Mesenchymal stem cell (in vitro differentiated cells and primary cell): ENCODE measurements at regions not wholly inside any gene's neighbourhood (a gene's known extent, or its start where the extent isn't known, plus 50 kb on each side); places are given as distances from the start of the nearest gene placed in this dataset.

Source experiments
- DNase-seq: peaks from one replicate; pipeline ENCODE4 v3.0.0-alpha.2; 2013
- H2AFZ ChIP-seq: one replicate; pipeline ENCODE4 v1.6.1; 2013; ENCODE audit warnings: low read depth, mild to moderate bottlenecking, control low read depth, inconsistent platforms, low read length, moderate library complexity
- H2AK5ac ChIP-seq: 2 replicates; pipeline ENCODE4 v1.6.1; 2013; ENCODE audit warnings: low read length, moderate library complexity, mild to moderate bottlenecking, inconsistent platforms; ENCODE audit not compliant: severe bottlenecking
- H2BK120ac ChIP-seq: one replicate; pipeline ENCODE4 v1.6.1; 2013; ENCODE audit warnings: low read depth, mild to moderate bottlenecking, inconsistent platforms, low read length, moderate library complexity
- H2BK12ac ChIP-seq, 2 experiments: one replicate each; pipeline ENCODE4 v1.6.1; 2013; ENCODE audit warnings: inconsistent platforms in 2 of 2, low read length in 2 of 2, mild to moderate bottlenecking in 2 of 2, moderate library complexity in 2 of 2, control low read depth in 1 of 2
- H2BK15ac ChIP-seq: one replicate; pipeline ENCODE4 v1.6.1; 2013; ENCODE audit warnings: mild to moderate bottlenecking, low read depth, inconsistent platforms; ENCODE audit not compliant: poor library complexity, severe bottlenecking
- H2BK5ac ChIP-seq: 2 replicates; pipeline ENCODE4 v1.6.1; 2013; ENCODE audit warnings: low read depth, mild to moderate bottlenecking, low read length, control low read depth, inconsistent platforms; ENCODE audit not compliant: poor library complexity, severe bottlenecking
- H3K14ac ChIP-seq, 2 experiments: one replicate each; pipeline ENCODE4 v1.6.1; 2013; ENCODE audit warnings: inconsistent platforms in 2 of 2, low read length in 2 of 2, control low read depth in 1 of 2, mild to moderate bottlenecking in 1 of 2, moderate library complexity in 1 of 2
- H3K18ac ChIP-seq, 2 experiments: one replicate each; pipeline ENCODE4 v1.6.1; 2013; ENCODE audit warnings: inconsistent platforms in 2 of 2, low read length in 2 of 2, control low read depth in 1 of 2, low read depth in 1 of 2, mild to moderate bottlenecking in 1 of 2
- H3K23ac ChIP-seq, 2 experiments: one replicate each; pipeline ENCODE4 v1.6.1; 2013; ENCODE audit warnings: inconsistent platforms in 2 of 2, low read length in 2 of 2, mild to moderate bottlenecking in 2 of 2, moderate library complexity in 2 of 2, control low read depth in 1 of 2
- H3K27ac ChIP-seq: 2 replicates; pipeline ENCODE4 v1.5.1; 2013; ENCODE audit warnings: mild to moderate bottlenecking, moderate library complexity, low read length, control low read depth, inconsistent platforms; ENCODE audit not compliant: poor library complexity, severe bottlenecking
- H3K27me3 ChIP-seq, 2 experiments: 2 replicates each; pipeline versions ENCODE4 v1.6.1 to v1.7.0; 2013; ENCODE audit warnings: low read length in 2 of 2, mild to moderate bottlenecking in 2 of 2, moderate library complexity in 2 of 2, control low read depth in 1 of 2, inconsistent platforms in 1 of 2; ENCODE audit not compliant: control insufficient read depth in 1 of 2, insufficient read depth in 1 of 2
- H3K36me3 ChIP-seq, 2 experiments: 2 replicates each; pipeline versions ENCODE4 v1.6.1 to v1.7.0; 2013; ENCODE audit warnings: low read length in 2 of 2, control low read depth in 1 of 2, inconsistent platforms in 1 of 2, low read depth in 1 of 2, mild to moderate bottlenecking in 1 of 2; ENCODE audit not compliant: insufficient read depth in 2 of 2, control insufficient read depth in 1 of 2
- H3K4ac ChIP-seq, 2 experiments: one replicate each; pipeline ENCODE4 v1.6.1; 2013; ENCODE audit warnings: inconsistent platforms in 2 of 2, low read length in 2 of 2, mild to moderate bottlenecking in 2 of 2, moderate library complexity in 2 of 2, control low read depth in 1 of 2, low read depth in 1 of 2
- H3K4me1 ChIP-seq: 2 replicates; pipeline ENCODE4 v1.6.1; 2013; ENCODE audit warnings: low read depth, low read length, control low read depth; ENCODE audit not compliant: control insufficient read depth, insufficient read depth
- H3K4me2 ChIP-seq: 2 replicates; pipeline ENCODE4 v1.6.1; 2013; ENCODE audit warnings: low read length, mild to moderate bottlenecking, inconsistent platforms; ENCODE audit not compliant: poor library complexity, severe bottlenecking
- H3K4me3 ChIP-seq, 2 experiments: 2 replicates each; pipeline versions ENCODE4 v1.5.1 to v1.7.0; 2013; ENCODE audit warnings: low read length in 2 of 2, mild to moderate bottlenecking in 2 of 2, control low read depth in 1 of 2, low read depth in 1 of 2; ENCODE audit not compliant: insufficient read depth in 1 of 2
- H3K79me1 ChIP-seq: replicated peaks from 2 replicates; pipeline ENCODE4 v1.6.1; 2013; ENCODE audit warnings: mild to moderate bottlenecking, control low read depth, low read length, inconsistent platforms; ENCODE audit not compliant: poor library complexity, severe bottlenecking
- H3K9ac ChIP-seq: 2 replicates; pipeline ENCODE4 v1.7.0; 2013; ENCODE audit warnings: mild to moderate bottlenecking, low read length, moderate library complexity
- H3K9me3 ChIP-seq: 2 replicates; pipeline ENCODE4 v1.7.0; 2013; ENCODE audit warnings: mild to moderate bottlenecking, low read length; ENCODE audit not compliant: control insufficient read depth
- H4K8ac ChIP-seq: one replicate; pipeline ENCODE4 v1.6.1; 2013; ENCODE audit warnings: inconsistent platforms, mild to moderate bottlenecking, low read length, moderate library complexity
- H4K91ac ChIP-seq: one replicate; pipeline ENCODE4 v1.6.1; 2013; ENCODE audit warnings: mild to moderate bottlenecking, low read length, inconsistent platforms
- WGBS: methylation state at CpG from one replicate; pipeline ENCODE4 v1.1.7; 2013; ENCODE audit warnings: mixed read lengths; 5-methylcytosine and 5-hydroxymethylcytosine counted together

DNA sequence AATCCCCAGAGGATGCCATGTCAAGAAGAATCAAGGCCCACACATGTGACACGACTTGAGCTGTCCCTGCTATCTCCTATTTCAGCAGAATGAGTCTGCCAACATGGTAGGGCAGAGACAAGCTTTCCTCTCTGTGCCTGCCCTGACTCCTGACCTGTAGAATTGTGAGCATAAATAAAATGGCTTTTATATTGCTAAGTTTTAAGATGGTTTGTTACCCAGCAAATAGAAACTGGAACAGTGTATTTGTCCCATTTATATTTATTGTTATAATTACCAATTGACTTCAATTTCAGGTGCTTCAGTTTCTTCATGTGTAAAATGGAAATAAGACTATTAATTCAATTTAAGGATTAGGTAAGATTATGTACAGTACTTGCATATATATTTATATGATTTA, 90.5 kb downstream of the ASB1 start:
- Histone ChIP-seq H4K91ac (no peak overlapping the region), H3K14ac (no peak overlapping the region), H3K4me3 (no peak overlapping the region), H2BK12ac (no peak overlapping the region), H4K8ac (no peak overlapping the region), H3K4me2 (no peak overlapping the region), H3K4ac (no peak overlapping the region), H3K79me1 (no peaks in the 10 kb centered on the region), H3K23ac (no peak overlapping the region), H3K27ac (no peak overlapping the region), H2AK5ac (no peak overlapping the region), H3K36me3 (no peaks in the 10 kb centered on the region), H3K4me1 (no peaks in the 10 kb centered on the region), H3K18ac (no peak overlapping the region), H3K9ac (no peak overlapping the region), H2AFZ (no peak overlapping the region), H2BK5ac (no peak overlapping the region), H3K9me3 (peaks cover 16% of the 10 kb centered on the region), H2BK120ac (no peak overlapping the region), H3K27me3 (no peaks in the 10 kb centered on the region), H2BK15ac (no peak overlapping the region)
- WGBS = 76% methylated on average over 1 of the region's 1 CpG
- DNase-seq = no peak

DNA sequence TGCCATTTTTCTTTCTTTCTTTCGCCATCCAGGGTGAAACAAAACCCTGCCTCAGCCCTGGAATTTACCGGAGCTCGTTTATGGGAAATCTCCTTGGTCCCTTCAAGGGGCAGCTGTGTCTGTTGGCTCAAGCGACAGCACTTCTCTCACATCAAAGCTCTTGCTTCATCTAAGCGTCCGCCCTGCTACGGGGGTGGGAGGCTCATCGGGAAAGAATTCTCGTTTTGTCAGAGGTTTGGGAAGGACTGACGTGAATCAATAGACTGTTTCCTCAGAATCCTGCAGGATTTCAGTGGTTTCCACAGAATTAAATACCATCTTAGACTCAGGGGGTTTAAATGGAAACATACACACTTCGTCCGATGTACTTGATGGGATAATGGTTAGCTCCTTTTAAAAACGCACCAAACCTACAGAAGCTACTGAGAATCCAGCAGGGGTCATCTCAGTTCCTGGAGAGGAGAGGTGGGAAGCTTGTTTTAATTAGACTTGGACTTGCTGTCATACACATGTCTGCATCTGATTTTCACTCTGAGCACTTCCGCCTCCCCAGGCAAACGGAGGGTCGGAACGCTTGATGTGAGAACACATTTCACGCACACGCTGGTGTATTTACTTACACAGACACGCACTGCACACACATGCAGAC, 91.6 kb downstream of the ASB1 start:
- no peak overlapping the region for H2BK15ac ChIP-seq
- H3K9ac ChIP-seq = peak overlapping the region; percentile 86
- no peak overlapping the region for H3K4me2 ChIP-seq
- H3K27me3 ChIP-seq = no peaks in the 10 kb centered on the region
- peaks cover 16% of the 10 kb centered on the region for H3K9me3 ChIP-seq
- H2BK5ac ChIP-seq = no peak overlapping the region
- H3K4ac ChIP-seq = no peak overlapping the region
- no peak overlapping the region for H2AK5ac ChIP-seq
- H3K23ac ChIP-seq = no peak overlapping the region
- no peaks in the 10 kb centered on the region for H3K4me1 ChIP-seq
- peak overlapping the region in 1 of 2 experiments; percentile 54 for H3K4me3 ChIP-seq
- H3K36me3 ChIP-seq = no peaks in the 10 kb centered on the region
- no peak overlapping the region for H2AFZ ChIP-seq
- WGBS = 94% methylated on average over 20 of the region's 20 CpGs
- H2BK120ac ChIP-seq = no peak overlapping the region
- no peak overlapping the region for H4K8ac ChIP-seq
- no peak overlapping the region for H3K18ac ChIP-seq
- H3K79me1 ChIP-seq = no peaks in the 10 kb centered on the region
- no peak overlapping the region for H4K91ac ChIP-seq
- no peak for DNase-seq
- no peak overlapping the region for H2BK12ac ChIP-seq
- no peak overlapping the region for H3K14ac ChIP-seq
- no peak overlapping the region for H3K27ac ChIP-seq

DNA sequence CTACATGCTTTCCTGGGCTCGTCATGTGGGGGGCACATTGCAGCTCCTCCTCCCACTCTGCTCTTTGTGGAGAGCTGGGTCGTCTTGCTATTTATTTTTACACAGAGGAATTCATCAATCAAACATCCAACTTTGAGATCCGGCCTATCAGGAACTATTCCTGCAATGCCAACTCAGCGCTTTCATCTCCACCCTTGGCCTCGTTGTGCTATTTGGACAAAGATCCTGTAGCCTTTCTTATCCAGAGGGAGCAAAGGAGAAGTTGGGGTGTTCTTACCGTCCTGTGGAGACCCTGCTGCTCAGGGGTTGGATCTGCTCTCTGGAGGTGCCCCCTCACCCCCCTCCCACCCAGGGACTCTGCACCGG, 92.1 kb downstream of the ASB1 start:
- Histone ChIP-seq H3K9me3 (peaks cover 16% of the 10 kb centered on the region), H3K4ac (no peak overlapping the region), H3K79me1 (no peaks in the 10 kb centered on the region), H3K27ac (no peak overlapping the region), H2AFZ (no peak overlapping the region), H3K18ac (no peak overlapping the region), H3K36me3 (no peaks in the 10 kb centered on the region), H3K27me3 (no peaks in the 10 kb centered on the region), H4K8ac (no peak overlapping the region), H2BK15ac (no peak overlapping the region), H2BK5ac (no peak overlapping the region), H3K14ac (no peak overlapping the region), H4K91ac (no peak overlapping the region), H3K23ac (no peak overlapping the region), H2BK120ac (no peak overlapping the region), H3K4me3 (peak overlapping the region in 1 of 2 experiments; percentile 54), H3K9ac (peak overlapping the region; percentile 86), H2BK12ac (no peak overlapping the region), H2AK5ac (no peak overlapping the region), H3K4me2 (no peak overlapping the region), H3K4me1 (no peaks in the 10 kb centered on the region)
- WGBS = 83% methylated on average over 6 of the region's 7 CpGs
- DNase-seq = no peak

DNA sequence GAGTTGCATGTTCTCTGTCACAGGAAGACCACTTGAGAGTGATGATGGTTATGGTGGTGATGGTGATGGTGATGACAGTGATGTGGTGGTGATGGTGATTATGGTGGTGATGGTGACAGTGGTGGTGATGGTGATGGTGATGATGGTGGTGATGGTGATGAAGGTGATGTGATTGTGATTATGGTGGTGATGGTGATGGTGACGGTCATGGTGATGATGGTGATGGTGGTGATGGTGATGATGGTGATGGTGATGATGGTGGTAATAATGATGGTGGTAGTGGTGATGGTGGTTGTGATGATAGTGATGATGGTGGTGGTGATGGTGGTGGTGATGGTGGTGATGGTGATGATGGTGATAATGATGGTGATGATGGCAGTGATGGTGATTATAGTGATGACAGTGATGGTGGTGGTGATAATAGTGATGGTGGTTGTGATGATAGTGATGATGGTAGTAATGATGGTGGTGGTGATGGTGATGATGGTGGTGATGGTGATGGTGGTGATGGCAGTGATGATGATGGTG, 93.7 kb downstream of the ASB1 start:
- Histone ChIP-seq H2BK15ac (no peak overlapping the region), H3K27ac (no peak overlapping the region), H3K9me3 (peaks cover 16% of the 10 kb centered on the region), H3K14ac (no peak overlapping the region), H3K18ac (no peak overlapping the region), H3K4me2 (no peak overlapping the region), H2BK5ac (no peak overlapping the region), H3K36me3 (no peaks in the 10 kb centered on the region), H2AFZ (no peak overlapping the region), H4K8ac (no peak overlapping the region), H2BK12ac (no peak overlapping the region), H3K4ac (no peak overlapping the region), H3K4me3 (no peak overlapping the region), H2AK5ac (no peak overlapping the region), H4K91ac (peak overlapping the region; percentile 18), H3K23ac (no peak overlapping the region), H2BK120ac (no peak overlapping the region), H3K79me1 (no peaks in the 10 kb centered on the region), H3K27me3 (no peaks in the 10 kb centered on the region), H3K4me1 (no peaks in the 10 kb centered on the region), H3K9ac (no peak overlapping the region)
- no peak for DNase-seq
- WGBS = 85% methylated on average over 1 of the region's 1 CpG
